Thymus (tissue), 11 donors: ENCODE measurements at regions not wholly inside any gene's neighbourhood (a gene's known extent, or its start where the extent isn't known, plus 50 kb on each side); places are given as distances from the start of the nearest gene placed in this dataset.

Experiments
- DNase-seq, 9 donors: peaks; one replicate each; pipeline ENCODE4 v3.0.0-alpha.2; 2013; ENCODE audit warnings: low spot score in 9 of 9, low read depth in 6 of 9, missing footprints in 1 of 9
- H3K27ac ChIP-seq, 2 donors: one replicate each; pipeline ENCODE4 v1.5.1; 2013; ENCODE audit warnings: control low read depth in 1 of 2, low read depth in 1 of 2, low read length in 1 of 2, mild to moderate bottlenecking in 1 of 2, moderate library complexity in 1 of 2
- H3K27me3 ChIP-seq, 2 donors: one replicate each; pipeline ENCODE4 v1.5.1; 2013; ENCODE audit warnings: low read length in 1 of 2; ENCODE audit not compliant: control insufficient read depth in 2 of 2, insufficient read depth in 1 of 2
- H3K36me3 ChIP-seq, 2 donors: one replicate each; pipeline ENCODE4 v1.5.1; 2013; ENCODE audit warnings: low read length in 1 of 2, mild to moderate bottlenecking in 1 of 2, moderate library complexity in 1 of 2; ENCODE audit not compliant: control insufficient read depth in 2 of 2, insufficient read depth in 2 of 2
- H3K4me1 ChIP-seq, 2 donors: one replicate each; pipeline ENCODE4 v1.5.1; 2013; ENCODE audit warnings: low read length in 2 of 2; ENCODE audit not compliant: control insufficient read depth in 2 of 2, insufficient read depth in 2 of 2
- H3K4me3 ChIP-seq, 2 donors: one replicate each; pipeline ENCODE4 v1.5.1; 2013; ENCODE audit warnings: low read length in 2 of 2, control low read depth in 1 of 2, mild to moderate bottlenecking in 1 of 2
- H3K9me3 ChIP-seq, 2 donors: one replicate each; pipeline ENCODE4 v1.5.1; 2013; ENCODE audit warnings: low read length in 1 of 2, mild to moderate bottlenecking in 1 of 2; ENCODE audit not compliant: control insufficient read depth in 2 of 2, insufficient read depth in 1 of 2
- WGBS: extraction: QIAGEN DNeasy Blood & Tissue Kit; methylation state at CpG from one replicate; pipeline ENCODE4 v1.1.7; 2013; 5-methylcytosine and 5-hydroxymethylcytosine counted together
- donor health status: healthy.

DNA sequence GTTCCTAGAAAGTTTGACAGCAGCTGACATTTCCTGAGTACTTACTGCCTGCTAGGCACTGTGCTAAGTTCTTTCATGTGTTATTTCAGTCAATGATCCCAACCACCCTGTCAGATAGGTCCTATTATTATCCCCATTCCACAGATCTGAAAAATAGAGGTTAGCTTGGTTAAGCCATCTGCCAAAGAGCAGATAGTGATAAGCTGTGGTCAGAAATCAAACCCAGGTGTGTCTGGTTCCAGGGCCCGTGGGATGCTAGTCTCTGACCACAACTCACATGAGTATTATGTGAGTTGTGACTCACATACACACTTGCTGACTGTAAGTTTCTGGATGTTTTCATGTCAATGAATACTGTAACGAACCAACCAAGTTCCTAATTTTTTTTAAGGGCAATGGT is 132.0 kb upstream of the APCDD1 start:
- no peak overlapping the region for H3K4me3 ChIP-seq
- no peak overlapping the region for H3K27ac ChIP-seq
- no peaks in the 10 kb centered on the region for H3K27me3 ChIP-seq
- H3K36me3 ChIP-seq: no peaks in the 10 kb centered on the region
- no peaks in the 10 kb centered on the region for H3K9me3 ChIP-seq
- 46% methylated on average over 2 of the region's 2 CpGs for WGBS
- H3K4me1 ChIP-seq: peaks cover 17 to 45% of the 10 kb centered on the region in 2 donors
- DNase-seq: peak in 1 of 9 donors; percentile 49

DNA sequence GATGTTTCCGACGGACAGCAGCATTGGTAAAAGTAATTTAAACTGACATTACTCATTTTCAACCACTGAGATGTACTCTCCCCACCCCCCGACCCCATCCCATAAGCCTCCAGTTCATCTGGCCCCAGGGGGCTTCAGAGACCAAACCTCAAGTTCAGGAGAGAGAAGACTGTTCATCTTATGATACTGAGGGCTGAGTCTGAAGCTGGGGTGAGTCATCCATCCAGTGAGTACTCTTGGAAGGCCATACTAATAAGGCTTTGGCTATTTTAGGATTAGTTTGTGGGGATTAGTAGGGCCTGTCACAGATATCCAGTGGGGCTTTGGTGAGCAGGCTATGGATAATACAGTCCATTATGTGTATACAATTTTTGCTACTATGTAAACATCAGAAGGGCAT is 125.3 kb upstream of the APCDD1 start:
- no peak for DNase-seq
- Histone ChIP-seq H3K4me3 (no peak overlapping the region), H3K27ac (no peak overlapping the region), H3K36me3 (no peaks in the 10 kb centered on the region), H3K27me3 (no peaks in the 10 kb centered on the region), H3K4me1 (peaks cover 4 to 31% of the 10 kb centered on the region in 2 donors), H3K9me3 (no peaks in the 10 kb centered on the region)
- 97% methylated on average over 3 of the region's 3 CpGs for WGBS

DNA sequence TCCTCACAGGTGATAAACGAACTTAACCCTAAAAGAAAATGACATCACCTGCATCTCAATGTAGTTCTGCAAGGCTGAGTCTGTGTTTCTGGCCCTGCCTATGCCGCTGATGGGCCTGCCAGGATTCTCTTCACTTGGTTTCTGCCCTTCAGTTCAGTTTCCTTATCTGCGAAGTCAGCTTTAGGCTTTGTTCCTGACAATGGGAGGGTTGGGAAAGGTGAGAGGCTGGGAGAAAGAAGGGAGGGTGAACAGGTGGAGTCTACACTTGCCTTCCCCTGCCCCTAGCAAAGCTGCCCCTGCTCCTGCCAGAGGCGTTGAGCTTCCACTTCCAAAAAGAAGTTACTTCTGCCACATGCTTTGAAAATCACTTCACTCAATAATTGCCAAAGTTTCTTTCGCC is 124.0 kb upstream of the APCDD1 start:
- Histone ChIP-seq H3K27ac (peak overlapping the region in 1 of 2 donors; percentile 34), H3K4me1 (peaks cover 4 to 31% of the 10 kb centered on the region in 2 donors), H3K9me3 (no peaks in the 10 kb centered on the region), H3K36me3 (no peaks in the 10 kb centered on the region), H3K27me3 (no peaks in the 10 kb centered on the region), H3K4me3 (no peak overlapping the region)
- WGBS: 78% methylated on average over 5 of the region's 5 CpGs
- peak in 1 of 9 donors; percentile 37 for DNase-seq

DNA sequence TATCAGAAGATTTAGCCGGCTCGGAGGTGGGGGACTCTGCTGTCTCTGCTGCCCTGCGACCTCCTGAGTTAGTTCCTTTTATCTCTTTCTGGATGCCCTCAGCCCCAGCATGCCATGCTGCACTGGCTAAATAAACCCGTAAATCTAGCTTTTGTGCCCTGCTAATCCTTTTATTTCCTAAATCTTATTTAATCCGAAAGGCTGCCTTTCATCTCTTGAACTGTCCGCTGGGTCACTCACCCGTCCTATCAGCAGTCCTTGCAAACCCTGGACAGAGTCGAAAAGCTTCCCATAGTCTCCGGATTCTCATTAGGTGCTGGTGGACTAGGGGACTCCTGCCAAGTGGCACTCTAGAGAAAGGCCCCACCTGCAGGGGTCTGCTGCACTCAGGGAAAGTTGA is 122.0 kb upstream of the APCDD1 start:
- no peaks in the 10 kb centered on the region for H3K27me3 ChIP-seq
- no peaks in the 10 kb centered on the region for H3K36me3 ChIP-seq
- WGBS: 97% methylated on average over 9 of the region's 9 CpGs
- no peaks in the 10 kb centered on the region for H3K9me3 ChIP-seq
- DNase-seq: no peak
- no peak overlapping the region for H3K4me3 ChIP-seq
- no peak overlapping the region for H3K27ac ChIP-seq
- H3K4me1 ChIP-seq: peaks cover 4 to 33% of the 10 kb centered on the region in 2 donors

DNA sequence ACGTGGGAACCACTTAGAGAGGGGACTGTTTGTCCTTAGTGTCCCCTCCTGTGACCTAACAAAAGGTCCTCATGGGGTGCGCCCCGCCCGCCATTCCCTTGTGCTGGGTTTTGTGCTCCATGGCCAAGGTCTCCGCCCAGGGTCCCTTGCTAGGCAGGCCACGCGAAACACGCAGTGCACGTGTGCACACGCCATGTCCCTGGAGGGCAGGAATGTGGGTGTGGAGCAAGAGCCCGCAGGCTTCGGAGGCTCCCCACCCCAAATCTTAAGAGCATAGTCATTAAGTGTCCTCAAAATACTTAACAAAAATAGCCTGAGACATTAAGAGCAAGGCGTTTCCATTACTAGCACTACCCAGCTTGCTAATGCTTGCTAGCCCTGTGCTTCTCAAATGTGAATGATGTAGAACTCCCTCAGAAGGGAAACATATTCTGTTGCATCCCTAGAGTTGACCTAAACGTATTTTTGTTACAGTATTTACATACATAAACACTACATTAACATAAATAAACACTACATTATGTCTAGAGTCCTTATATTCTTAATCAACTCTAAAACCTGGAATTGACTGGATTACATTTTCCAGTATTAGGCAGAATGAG is 117.6 kb upstream of the APCDD1 start:
- Histone ChIP-seq H3K27ac (no peak overlapping the region), H3K36me3 (no peaks in the 10 kb centered on the region), H3K27me3 (no peaks in the 10 kb centered on the region), H3K4me1 (peaks cover 15 to 36% of the 10 kb centered on the region in 2 donors), H3K9me3 (peaks cover 0 to 16% of the 10 kb centered on the region in 2 donors), H3K4me3 (no peak overlapping the region)
- DNase-seq: no peak
- 93% methylated on average over 14 of the region's 14 CpGs for WGBS

DNA sequence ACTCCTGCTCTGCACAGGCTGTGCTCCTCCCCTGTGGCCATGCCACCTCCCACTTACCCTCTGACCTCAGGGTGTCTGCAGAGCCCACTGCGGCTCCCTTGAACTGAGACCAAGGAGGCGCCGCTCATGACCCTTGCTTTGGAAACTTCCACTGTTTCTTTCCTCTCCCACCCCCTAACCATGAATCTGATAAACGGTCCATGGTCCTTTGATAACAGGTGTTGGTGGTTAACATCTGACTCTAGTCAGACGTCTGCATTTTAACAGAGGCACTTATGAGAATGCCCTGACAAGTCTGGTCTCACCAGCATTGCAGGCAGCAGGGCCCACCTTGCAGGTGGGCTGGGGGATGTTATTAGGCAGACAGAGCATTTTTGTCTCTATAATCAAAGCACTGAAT is 113.6 kb upstream of the APCDD1 start:
- Histone ChIP-seq H3K36me3 (no peaks in the 10 kb centered on the region), H3K4me3 (no peak overlapping the region), H3K9me3 (peaks cover 0 to 25% of the 10 kb centered on the region in 2 donors), H3K27ac (peak overlapping the region in 1 of 2 donors; percentile 72), H3K4me1 (peaks cover 15 to 56% of the 10 kb centered on the region in 2 donors), H3K27me3 (no peaks in the 10 kb centered on the region)
- 13% methylated on average over 5 of the region's 5 CpGs for WGBS
- peak in 6 of 9 donors; percentile 27 to 77 (median 44) for DNase-seq

DNA sequence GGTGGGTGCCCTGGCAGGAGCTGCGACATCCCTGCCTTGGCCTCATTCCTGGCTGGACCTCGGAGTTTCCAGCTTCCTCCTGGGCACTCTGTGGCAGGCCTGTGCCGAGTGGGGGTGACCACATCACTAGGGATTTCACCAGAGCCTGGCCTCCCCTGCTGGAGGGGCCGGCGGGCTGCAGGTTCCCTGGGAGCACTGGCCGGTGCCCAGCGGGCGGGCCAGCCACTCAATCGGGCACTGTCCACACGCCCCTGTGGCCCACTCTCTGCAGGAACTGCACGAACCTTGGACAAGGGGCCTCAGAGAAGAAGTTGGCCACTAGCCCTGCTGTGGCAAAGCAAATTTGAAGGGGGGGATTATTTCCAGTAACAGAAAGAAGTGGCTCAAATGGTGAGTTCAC is 110.7 kb upstream of the APCDD1 start:
- no peak for DNase-seq
- H3K36me3 ChIP-seq: no peaks in the 10 kb centered on the region
- peaks cover 0 to 25% of the 10 kb centered on the region in 2 donors for H3K9me3 ChIP-seq
- H3K4me3 ChIP-seq: no peak overlapping the region
- peaks cover 15 to 52% of the 10 kb centered on the region in 2 donors for H3K4me1 ChIP-seq
- no peak overlapping the region for H3K27ac ChIP-seq
- H3K27me3 ChIP-seq: no peaks in the 10 kb centered on the region
- WGBS: 87% methylated on average over 11 of the region's 11 CpGs

DNA sequence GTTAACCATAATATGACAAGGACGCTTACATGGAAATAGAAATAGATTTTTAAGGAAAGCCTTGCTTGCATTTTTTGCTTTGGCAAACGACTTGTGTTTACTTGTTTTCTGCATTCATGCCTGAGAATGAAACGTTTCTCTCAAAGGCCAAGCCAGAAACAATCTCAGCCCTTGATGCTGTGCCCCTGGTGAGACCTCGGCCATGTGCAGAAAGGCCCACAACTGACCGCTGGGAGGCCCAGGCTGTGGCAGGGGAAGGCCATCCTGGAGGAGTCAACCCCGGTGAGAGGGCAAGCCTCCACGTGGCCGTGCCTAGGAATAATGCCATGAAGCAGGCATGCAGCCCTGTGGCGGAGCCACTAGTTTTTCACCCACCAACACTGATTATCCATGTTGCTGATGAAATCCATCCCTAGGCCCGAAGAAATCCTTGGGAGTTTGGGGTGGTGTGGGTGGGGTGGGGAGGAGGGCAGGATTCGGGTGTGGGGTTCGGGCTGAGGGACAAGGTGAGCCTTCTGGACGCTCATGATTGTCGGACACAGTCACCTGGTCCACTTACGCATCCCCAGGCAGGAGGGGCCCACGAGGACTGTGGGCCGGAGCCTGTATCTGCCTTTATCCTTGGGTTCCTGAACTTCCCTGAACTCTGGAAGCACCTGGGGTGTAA is 107.6 kb upstream of the APCDD1 start:
- H3K27ac ChIP-seq: no peak overlapping the region
- H3K9me3 ChIP-seq: peaks cover 0 to 9% of the 10 kb centered on the region in 2 donors
- H3K4me1 ChIP-seq: peaks cover 0 to 30% of the 10 kb centered on the region in 2 donors
- DNase-seq: no peak
- H3K27me3 ChIP-seq: no peaks in the 10 kb centered on the region
- WGBS: 96% methylated on average over 17 of the region's 17 CpGs
- no peak overlapping the region for H3K4me3 ChIP-seq
- H3K36me3 ChIP-seq: no peaks in the 10 kb centered on the region

DNA sequence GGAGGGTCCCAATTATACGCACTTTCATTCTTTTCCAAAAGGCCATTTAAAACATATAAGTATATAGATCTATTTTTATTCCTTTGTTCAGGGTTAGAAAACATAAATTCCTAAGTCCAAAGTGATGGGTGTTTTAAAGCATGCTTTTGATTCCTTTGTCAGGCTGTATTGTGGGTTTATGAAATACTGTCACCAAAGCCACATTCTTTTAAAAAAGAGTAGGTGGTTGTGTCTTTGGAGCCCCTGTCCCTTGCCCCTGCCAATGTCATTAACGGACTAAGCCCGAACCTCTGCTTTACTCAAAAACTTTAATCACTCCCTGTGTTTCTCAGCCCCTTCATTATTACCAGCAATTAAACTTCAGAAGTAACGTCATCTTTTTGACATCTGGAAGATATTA is 104.9 kb upstream of the APCDD1 start:
- no peak overlapping the region for H3K27ac ChIP-seq
- no peak overlapping the region for H3K4me3 ChIP-seq
- peaks cover 3 to 14% of the 10 kb centered on the region in 2 donors for H3K4me1 ChIP-seq
- WGBS: 77% methylated on average over 4 of the region's 4 CpGs
- H3K9me3 ChIP-seq: peaks cover 0 to 3% of the 10 kb centered on the region in 2 donors
- no peak for DNase-seq
- no peaks in the 10 kb centered on the region for H3K36me3 ChIP-seq
- no peaks in the 10 kb centered on the region for H3K27me3 ChIP-seq
